Activated naive CD8-positive, alpha-beta T cell treated with anti-CD3 and anti-CD28 coated beads, Interleukin-2, amount 50 U/mL, for 24 hours (primary cell): ENCODE measurements at regions not wholly inside any gene's neighbourhood (a gene's known extent, or its start where the extent isn't known, plus 50 kb on each side); places are given as distances from the start of the nearest gene placed in this dataset.
"Not testable (repeated sequence)": the region's sequence is repeated elsewhere in the genome, so short reads cannot be mapped to it uniquely, and the experiment has no call there.

Experiments
- ATAC-seq: fragments of 150-1000 bp; cut with Tn5 transposase; one replicate; pipeline ENCODE4 v1.10.0; 2021
- DNase-seq: peaks from one replicate; pipeline ENCODE4 v3.0.0; 2021
- H3K27ac Mint-ChIP-seq: one replicate; pipeline ENCODE4 v1.8.0; 2021; ENCODE audit warnings: mild to moderate bottlenecking, mixed read lengths
- H3K27me3 Mint-ChIP-seq: one replicate; pipeline ENCODE4 v1.8.0; 2021; ENCODE audit warnings: mixed read lengths
- H3K36me3 Mint-ChIP-seq: one replicate; pipeline ENCODE4 v1.8.0; 2021; ENCODE audit warnings: low read depth, mixed read lengths
- H3K4me1 Mint-ChIP-seq: one replicate; pipeline ENCODE4 v1.8.0; 2021; ENCODE audit warnings: mixed read lengths
- H3K4me3 Mint-ChIP-seq: one replicate; pipeline ENCODE4 v1.8.0; 2021; ENCODE audit warnings: mild to moderate bottlenecking, moderate library complexity, mixed read lengths
- H3K9me3 Mint-ChIP-seq: one replicate; pipeline ENCODE4 v1.8.0; 2021; ENCODE audit warnings: mixed read lengths

DNA sequence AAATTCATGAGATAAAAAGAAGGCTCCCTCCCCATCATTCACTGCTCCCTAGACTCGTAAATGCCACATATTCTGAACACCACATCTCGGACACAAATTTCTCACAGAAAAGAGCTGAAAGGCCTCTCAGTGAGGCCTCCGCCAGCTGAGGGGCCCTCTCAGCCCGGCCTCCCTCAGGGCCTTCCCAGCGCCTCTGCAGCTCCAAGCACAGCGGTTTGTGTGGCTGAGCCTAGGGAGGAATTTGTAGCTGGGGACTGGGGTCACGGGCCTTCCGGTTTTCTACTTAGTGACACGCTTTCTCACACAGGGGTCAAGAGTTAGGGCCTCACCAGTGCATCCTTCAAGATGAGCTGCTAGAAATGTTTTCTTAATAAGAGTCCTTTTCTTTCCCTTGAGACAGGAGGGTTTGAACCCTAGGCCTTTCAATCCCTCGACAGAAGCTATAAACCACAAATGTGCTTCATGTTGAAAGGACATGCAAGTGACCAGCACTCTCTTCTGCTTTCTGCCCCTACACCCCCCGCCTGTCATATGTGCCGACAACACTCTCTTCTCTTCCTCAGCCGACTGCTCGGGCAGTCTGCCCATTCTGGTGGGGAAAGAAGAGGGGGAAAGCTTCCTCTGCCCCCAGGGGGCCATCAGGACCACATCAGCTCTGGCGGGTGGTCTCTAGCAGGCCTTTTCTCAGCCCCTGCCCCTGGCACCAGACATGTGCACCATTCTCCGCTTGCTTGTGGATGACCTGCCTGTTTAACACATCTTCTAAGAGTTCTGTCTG is 104.9 kb downstream of the CHIC2 start:
- H3K9me3 Mint-ChIP-seq, result no peaks in the 10 kb centered on the region
- ATAC-seq (no peak), DNase-seq (no peak)
- no peak overlapping the region for H3K27ac Mint-ChIP-seq
- no peaks in the 10 kb centered on the region for H3K36me3 Mint-ChIP-seq
- no peak overlapping the region for H3K4me3 Mint-ChIP-seq
- H3K4me1 Mint-ChIP-seq, result no peaks in the 10 kb centered on the region
- no peaks in the 10 kb centered on the region for H3K27me3 Mint-ChIP-seq

DNA sequence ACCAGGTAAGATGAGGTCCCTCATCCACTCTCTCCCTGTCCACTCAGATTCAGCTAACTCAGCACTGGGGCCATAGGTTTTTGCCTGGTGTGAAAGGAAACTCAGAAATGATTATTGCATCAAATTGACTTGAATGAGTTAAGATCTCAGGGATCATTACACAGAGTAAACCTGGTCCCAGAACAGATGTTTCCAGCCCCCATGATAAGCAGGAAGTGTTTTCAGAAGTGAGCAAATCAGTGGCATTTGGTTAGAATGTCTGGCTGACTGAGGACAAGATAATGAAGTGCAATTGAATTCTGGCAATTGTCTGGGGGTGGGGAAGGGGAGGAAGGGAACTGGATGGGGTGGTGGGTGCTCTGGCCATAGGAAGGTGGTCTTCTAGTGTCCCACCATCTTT is 108.0 kb downstream of the CHIC2 start:
- no peaks in the 10 kb centered on the region for H3K9me3 Mint-ChIP-seq
- H3K4me3 Mint-ChIP-seq, result no peak overlapping the region
- H3K36me3 Mint-ChIP-seq, result no peaks in the 10 kb centered on the region
- no peak overlapping the region for H3K27ac Mint-ChIP-seq
- H3K4me1 Mint-ChIP-seq, result no peaks in the 10 kb centered on the region
- DNase-seq (no peak), ATAC-seq (no peak)
- no peaks in the 10 kb centered on the region for H3K27me3 Mint-ChIP-seq

DNA sequence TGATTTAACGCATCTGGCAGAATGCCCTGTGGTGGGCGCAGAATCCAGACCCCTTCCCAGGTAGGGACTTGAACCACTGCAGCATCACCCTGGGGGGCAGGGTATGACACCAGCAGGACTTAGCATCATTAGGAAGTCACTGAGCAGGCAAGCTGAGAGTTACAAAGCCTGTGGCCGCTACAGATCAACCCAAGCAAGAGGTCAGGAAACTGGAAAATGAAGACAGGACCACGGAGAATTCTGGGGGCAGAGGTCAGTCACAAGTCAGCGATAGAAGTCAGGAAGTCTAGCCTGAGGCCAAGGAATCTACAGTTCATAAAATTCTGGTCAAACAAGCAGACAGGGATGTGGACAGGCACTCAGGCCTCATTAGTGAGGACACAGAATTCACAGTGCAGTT is 108.4 kb downstream of the CHIC2 start:
- no peaks in the 10 kb centered on the region for H3K27me3 Mint-ChIP-seq
- no peak overlapping the region for H3K27ac Mint-ChIP-seq
- no peak for DNase-seq
- no peak overlapping the region for H3K4me3 Mint-ChIP-seq
- no peaks in the 10 kb centered on the region for H3K4me1 Mint-ChIP-seq
- H3K36me3 Mint-ChIP-seq, result no peaks in the 10 kb centered on the region
- H3K9me3 Mint-ChIP-seq, result no peaks in the 10 kb centered on the region
- no peak for ATAC-seq

GRCh38 chr4:53951414-53951813 is 113.0 kb downstream of the CHIC2 start:
- H3K4me3 Mint-ChIP-seq, result no peak overlapping the region
- H3K9me3 Mint-ChIP-seq, result no peaks in the 10 kb centered on the region
- ATAC-seq (no peak), DNase-seq (no peak)
- H3K36me3 Mint-ChIP-seq, result no peaks in the 10 kb centered on the region
- H3K27me3 Mint-ChIP-seq, result no peaks in the 10 kb centered on the region
- no peak overlapping the region for H3K27ac Mint-ChIP-seq
- no peaks in the 10 kb centered on the region for H3K4me1 Mint-ChIP-seq

GRCh38 chr4:53943345-53944085 is 120.9 kb downstream of the CHIC2 start:
- no peak for DNase-seq
- Mint-ChIP-seq H3K36me3 (no peaks in the 10 kb centered on the region), H3K4me3 (no peak overlapping the region), H3K4me1 (no peaks in the 10 kb centered on the region), H3K27me3 (no peaks in the 10 kb centered on the region), H3K27ac (no peak overlapping the region), H3K9me3 (peaks cover 12% of the 10 kb centered on the region)
- ATAC-seq, result no peak

GRCh38 chr4:53942712-53943111 is 121.7 kb downstream of the CHIC2 start:
- H3K4me1 Mint-ChIP-seq, result no peaks in the 10 kb centered on the region
- H3K27ac Mint-ChIP-seq, result no peak overlapping the region
- DNase-seq, result no peak
- H3K36me3 Mint-ChIP-seq, result no peaks in the 10 kb centered on the region
- H3K27me3 Mint-ChIP-seq, result no peaks in the 10 kb centered on the region
- ATAC-seq, result no peak
- no peak overlapping the region for H3K4me3 Mint-ChIP-seq
- peaks cover 12% of the 10 kb centered on the region for H3K9me3 Mint-ChIP-seq

DNA sequence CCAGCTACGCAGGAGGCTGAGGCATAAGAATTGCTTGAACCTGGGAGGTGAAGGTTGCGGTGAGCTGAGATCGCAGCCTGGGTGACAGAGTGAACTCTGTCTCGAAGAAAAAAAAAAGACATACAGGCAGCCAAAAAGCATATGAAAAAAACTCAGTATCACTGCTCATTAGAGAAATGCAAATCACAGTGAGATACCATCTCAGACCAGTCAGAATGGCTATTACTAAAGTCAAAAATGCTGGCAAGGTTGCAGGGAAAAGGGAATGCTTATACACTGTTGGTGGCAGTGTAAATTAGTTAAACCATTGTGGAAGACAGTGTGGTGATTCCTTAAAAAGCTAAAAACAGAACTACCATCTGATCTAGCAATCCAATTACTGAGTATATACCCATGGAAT is 123.1 kb downstream of the CHIC2 start:
- peaks cover 12% of the 10 kb centered on the region for H3K9me3 Mint-ChIP-seq
- no peaks in the 10 kb centered on the region for H3K4me1 Mint-ChIP-seq
- no peaks in the 10 kb centered on the region for H3K27me3 Mint-ChIP-seq
- no peak overlapping the region for H3K4me3 Mint-ChIP-seq
- no peak overlapping the region for H3K27ac Mint-ChIP-seq
- no peak for ATAC-seq
- no peaks in the 10 kb centered on the region for H3K36me3 Mint-ChIP-seq
- DNase-seq, result no peak

DNA sequence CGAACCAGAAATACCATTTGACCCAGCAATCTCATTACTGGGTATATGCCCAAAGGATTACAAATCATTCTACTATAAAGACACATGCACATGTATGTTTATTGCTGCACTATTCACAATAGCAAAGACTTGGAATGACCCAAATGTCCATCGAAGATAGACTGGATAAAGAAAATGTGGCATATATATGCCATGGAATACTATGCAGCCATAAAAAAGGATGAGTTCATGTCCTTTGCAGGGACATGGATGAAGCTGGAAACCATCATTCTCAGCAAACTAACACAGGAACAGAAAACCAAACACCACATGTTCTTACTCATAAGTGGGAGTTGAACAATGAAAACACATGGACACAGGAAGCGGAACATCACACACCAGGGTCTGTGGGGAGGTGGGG is 124.5 kb downstream of the CHIC2 start:
- H3K4me1 Mint-ChIP-seq, DNase-seq, H3K36me3 Mint-ChIP-seq, ATAC-seq, H3K4me3 Mint-ChIP-seq, H3K27me3 Mint-ChIP-seq, H3K27ac Mint-ChIP-seq: not testable (repeated sequence)
- peaks cover 12% of the 10 kb centered on the region for H3K9me3 Mint-ChIP-seq

- peaks cover 2% of the 10 kb centered on the region for H3K36me3 Mint-ChIP-seq
- no peaks in the 10 kb centered on the region for H3K4me1 Mint-ChIP-seq
- DNase-seq, result no peak
- no peak overlapping the region for H3K4me3 Mint-ChIP-seq
- no peaks in the 10 kb centered on the region for H3K27me3 Mint-ChIP-seq
- H3K27ac Mint-ChIP-seq, result no peak overlapping the region
- peaks cover 12% of the 10 kb centered on the region for H3K9me3 Mint-ChIP-seq
- no peak for ATAC-seq
Measured at GRCh38 chr4:53937918-53938317, 126.5 kb downstream of the CHIC2 start.

- Mint-ChIP-seq H3K27me3 (no peaks in the 10 kb centered on the region), H3K27ac (no peak overlapping the region), H3K36me3 (peaks cover 2% of the 10 kb centered on the region), H3K9me3 (peaks cover 12% of the 10 kb centered on the region), H3K4me3 (no peak overlapping the region), H3K4me1 (no peaks in the 10 kb centered on the region)
- ATAC-seq (no peak), DNase-seq (no peak)
Measured at GRCh38 chr4:53937327-53937726, 127.1 kb downstream of the CHIC2 start.

- H3K4me1 Mint-ChIP-seq, result no peaks in the 10 kb centered on the region
- ATAC-seq (no peak), DNase-seq (no peak)
- no peaks in the 10 kb centered on the region for H3K27me3 Mint-ChIP-seq
- no peak overlapping the region for H3K27ac Mint-ChIP-seq
- H3K36me3 Mint-ChIP-seq, result peaks cover 2% of the 10 kb centered on the region
- peaks cover 12% of the 10 kb centered on the region for H3K9me3 Mint-ChIP-seq
- no peak overlapping the region for H3K4me3 Mint-ChIP-seq
Measured at GRCh38 chr4:53935780-53936179, 128.6 kb downstream of the CHIC2 start.

GRCh38 chr4:53932796-53933610 is 131.4 kb downstream of the CHIC2 start:
- no peak overlapping the region for H3K27ac Mint-ChIP-seq
- peaks cover 2% of the 10 kb centered on the region for H3K36me3 Mint-ChIP-seq
- no peaks in the 10 kb centered on the region for H3K9me3 Mint-ChIP-seq
- H3K4me1 Mint-ChIP-seq, result no peaks in the 10 kb centered on the region
- H3K4me3 Mint-ChIP-seq, result no peak overlapping the region
- DNase-seq (no peak), ATAC-seq (no peak)
- H3K27me3 Mint-ChIP-seq, result no peaks in the 10 kb centered on the region

GRCh38 chr4:53931461-53931961 is 132.9 kb downstream of the CHIC2 start:
- Mint-ChIP-seq H3K4me1 (no peaks in the 10 kb centered on the region), H3K36me3 (peaks cover 2% of the 10 kb centered on the region), H3K27me3 (no peaks in the 10 kb centered on the region), H3K9me3 (no peaks in the 10 kb centered on the region), H3K4me3 (no peak overlapping the region), H3K27ac (no peak overlapping the region)
- no peak for ATAC-seq
- no peak for DNase-seq

DNA sequence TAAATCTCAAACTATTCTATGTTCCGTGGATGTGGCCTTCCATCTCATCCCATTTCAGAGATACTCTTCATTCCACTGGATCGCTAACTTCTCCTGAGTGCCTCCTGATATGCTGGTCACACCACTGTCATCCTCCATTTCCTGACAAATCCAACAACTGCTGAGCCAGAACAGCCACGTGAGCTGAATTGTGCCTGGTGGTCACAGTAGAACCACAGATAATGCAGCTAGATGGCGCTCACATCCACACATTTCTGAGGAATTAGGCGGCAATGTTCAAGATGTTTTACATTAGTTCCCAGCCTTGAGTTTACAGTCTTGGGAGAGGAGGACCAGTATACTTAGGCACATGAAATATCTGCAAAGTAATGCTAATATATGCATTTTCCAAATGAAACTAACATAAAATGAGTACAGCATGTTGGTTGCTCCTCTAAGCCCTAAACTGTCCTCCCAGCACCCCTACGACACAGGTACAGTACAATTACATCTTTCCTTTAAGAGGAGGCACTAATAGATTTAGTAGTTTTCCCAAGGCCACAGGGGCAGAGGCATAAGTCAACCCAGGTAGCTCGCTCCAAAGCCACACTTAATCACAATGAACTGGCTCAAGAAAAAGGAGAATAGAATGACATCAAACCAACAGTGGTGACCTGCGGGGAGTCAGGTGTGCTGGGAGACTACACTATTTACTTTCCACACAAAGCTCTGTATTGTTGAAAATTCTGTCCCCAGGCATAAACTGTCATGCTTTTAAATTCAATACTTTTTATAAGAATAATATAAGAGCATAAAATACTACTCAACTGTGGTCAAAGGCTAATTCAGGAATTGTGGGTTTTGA is 134.2 kb downstream of the CHIC2 start:
- DNase-seq, result peak; percentile 54
- Mint-ChIP-seq H3K27me3 (no peaks in the 10 kb centered on the region), H3K27ac (no peak overlapping the region), H3K36me3 (peaks cover 2% of the 10 kb centered on the region), H3K9me3 (no peaks in the 10 kb centered on the region), H3K4me1 (no peaks in the 10 kb centered on the region), H3K4me3 (no peak overlapping the region)
- ATAC-seq, result peak; percentile 71
